ENCODE measurements at regions not wholly inside any gene's neighbourhood (a gene's known extent, or its start where the extent isn't known, plus 50 kb on each side); places are given as distances from the start of the nearest gene placed in this dataset.

- no peak overlapping the region for H3K4me3 ChIP-seq (ENCODE audit: low read depth, low read length)
- DNase-seq (ENCODE audit: low read depth), result no peak
- TF ChIP-seq POLR2A (IDR thresholded peaks at IDR 0.05; ENCODE audit: extremely low read depth, insufficient read length), result no peak
- no peak for TF ChIP-seq MYC (IDR thresholded peaks at IDR 0.05; ENCODE audit: low read depth, low read length)
- TF ChIP-seq MAX (IDR thresholded peaks at IDR 0.05; ENCODE audit: low read depth, low read length), result no peak
These were observed 243.1 kb upstream of the FOXN3 start for GRCh38 chr14:89660166-89660565.

DNA sequence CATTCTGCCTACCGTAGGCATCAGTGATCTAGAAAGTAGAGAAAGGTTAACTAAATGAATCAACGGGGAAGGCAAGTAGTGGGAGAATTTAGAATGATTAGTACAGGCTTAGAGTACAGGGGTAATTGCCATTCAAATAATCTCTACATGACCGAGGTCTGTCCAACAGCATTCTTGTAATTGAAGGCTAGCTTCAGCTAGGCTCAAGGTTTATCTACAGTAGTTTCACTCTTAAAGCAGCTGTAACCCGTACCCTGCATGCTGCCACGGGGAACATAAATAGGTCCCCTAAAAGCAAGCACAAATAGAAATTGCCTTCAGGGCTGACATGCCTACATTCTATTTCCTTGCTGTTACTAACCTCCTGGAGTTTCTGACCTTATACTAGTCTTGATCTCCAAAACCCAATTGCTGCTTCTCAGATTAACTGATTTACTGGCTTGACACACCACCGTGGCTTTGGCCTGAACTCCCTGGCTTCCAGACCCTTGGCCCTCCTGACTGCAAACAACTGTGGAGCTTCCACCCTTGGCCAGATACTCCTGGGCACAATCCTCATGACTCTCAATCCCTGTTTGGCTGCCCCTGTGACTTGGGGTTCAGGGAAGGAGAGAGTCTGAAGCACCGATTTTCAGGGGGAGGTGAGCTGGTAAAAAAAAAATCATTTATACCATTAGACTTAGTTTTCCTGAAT, 242.1 kb upstream of the FOXN3 start:
- no peak for DNase-seq (ENCODE audit: low read depth)
- H3K4me3 ChIP-seq (ENCODE audit: low read depth, low read length), result no peak overlapping the region
- TF ChIP-seq MYC (IDR thresholded peaks at IDR 0.05; ENCODE audit: low read depth, low read length) (no peak), MAX (IDR thresholded peaks at IDR 0.05; ENCODE audit: low read depth, low read length) (no peak), POLR2A (IDR thresholded peaks at IDR 0.05; ENCODE audit: extremely low read depth, insufficient read length) (no peak)

GRCh38 chr14:89657014-89657413, 240.0 kb upstream of the FOXN3 start:
- TF ChIP-seq POLR2A (IDR thresholded peaks at IDR 0.05; ENCODE audit: extremely low read depth, insufficient read length), result no peak
- no peak for TF ChIP-seq MYC (IDR thresholded peaks at IDR 0.05; ENCODE audit: low read depth, low read length)
- no peak for TF ChIP-seq CTCF (IDR thresholded peaks at IDR 0.05; ENCODE audit: low read depth, low read length)
- TF ChIP-seq MAX (IDR thresholded peaks at IDR 0.05; ENCODE audit: low read depth, low read length), result no peak
- no peak overlapping the region for H3K4me3 ChIP-seq (ENCODE audit: low read depth, low read length)

GRCh38 chr14:89654998-89655397, 238.0 kb upstream of the FOXN3 start:
- no peak for DNase-seq (ENCODE audit: low read depth)
- no peak overlapping the region for H3K4me3 ChIP-seq (ENCODE audit: low read depth, low read length)
- no peak for TF ChIP-seq MYC (IDR thresholded peaks at IDR 0.05; ENCODE audit: low read depth, low read length)
- TF ChIP-seq MAX (IDR thresholded peaks at IDR 0.05; ENCODE audit: low read depth, low read length), result no peak
- TF ChIP-seq CTCF (IDR thresholded peaks at IDR 0.05; ENCODE audit: low read depth, low read length), result no peak
- TF ChIP-seq POLR2A (IDR thresholded peaks at IDR 0.05; ENCODE audit: extremely low read depth, insufficient read length), result no peak

More at GRCh38 chr14:89657014-89657413, 240.0 kb upstream of the FOXN3 start:
- no peak for DNase-seq (ENCODE audit: low read depth)

DNA sequence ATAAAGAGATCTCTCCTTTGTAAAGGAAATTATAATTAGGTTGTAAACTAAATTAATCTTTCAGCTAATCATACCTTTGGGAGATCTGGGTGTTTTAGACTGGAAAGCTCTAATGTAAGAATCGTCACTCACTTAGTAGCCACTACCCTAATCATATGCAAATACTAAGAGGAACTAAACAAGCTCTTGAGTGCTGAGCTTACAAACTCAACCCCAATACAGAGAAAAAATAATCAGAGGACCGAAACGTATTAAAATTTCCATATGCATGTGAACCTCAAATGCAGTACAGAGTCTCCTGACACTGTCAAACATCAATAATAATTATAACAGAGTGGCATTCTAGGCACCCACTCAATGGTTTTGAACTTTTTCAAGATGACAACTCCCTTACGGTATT, 235.3 kb upstream of the FOXN3 start:
- TF ChIP-seq POLR2A (IDR thresholded peaks at IDR 0.05; ENCODE audit: extremely low read depth, insufficient read length), result no peak
- no peak for TF ChIP-seq CTCF (IDR thresholded peaks at IDR 0.05; ENCODE audit: low read depth, low read length)
- no peak for TF ChIP-seq MYC (IDR thresholded peaks at IDR 0.05; ENCODE audit: low read depth, low read length)
- TF ChIP-seq MAX (IDR thresholded peaks at IDR 0.05; ENCODE audit: low read depth, low read length), result no peak
- DNase-seq (ENCODE audit: low read depth), result no peak
- H3K4me3 ChIP-seq (ENCODE audit: low read depth, low read length), result no peak overlapping the region

- H3K4me3 ChIP-seq (ENCODE audit: low read depth, low read length), result no peak overlapping the region
- TF ChIP-seq MAX (IDR thresholded peaks at IDR 0.05; ENCODE audit: low read depth, low read length), result no peak
- no peak for TF ChIP-seq MYC (IDR thresholded peaks at IDR 0.05; ENCODE audit: low read depth, low read length)
- TF ChIP-seq POLR2A (IDR thresholded peaks at IDR 0.05; ENCODE audit: extremely low read depth, insufficient read length), result no peak
- no peak for TF ChIP-seq CTCF (IDR thresholded peaks at IDR 0.05; ENCODE audit: low read depth, low read length)
- DNase-seq (ENCODE audit: low read depth), result no peak
These were observed 234.8 kb upstream of the FOXN3 start for GRCh38 chr14:89651805-89652204.

Data from NB4 (cell line).